H1 (cell line): ENCODE measurements at regions not wholly inside any gene's neighbourhood (a gene's known extent, or its start where the extent isn't known, plus 50 kb on each side); places are given as distances from the start of the nearest gene placed in this dataset.

Experiments used
- CTCF ChIA-PET: fragments of 300-600 bp; sonication (Branson Sonifier 250); formaldehyde crosslinking; loops from one replicate; lab custom pipeline; 2021; ENCODE audit not compliant: partially characterized antibody; lab: Charles Lee
- POLR2A ChIA-PET: fragments of 300-600 bp; sonication (Branson Sonifier 250); formaldehyde crosslinking; loops from one replicate; lab custom pipeline; 2021; ENCODE audit warnings: inconsistent platforms; ENCODE audit not compliant: partially characterized antibody; lab: Charles Lee
- DNase-seq, 2 experiments: peaks; one replicate each; pipeline versions ENCODE4 v3.0.0 to v3.0.0-alpha.2; 2010 to 2022; ENCODE audit warnings: low spot score in 2 of 2, low read depth in 1 of 2, mixed read lengths in 1 of 2
- FAIRE-seq: peaks from 2 replicates; lab custom pipeline; 2011; peaks lifted over from hg19 to GRCh38; lab: Jason Lieb, UNC
- H2AFZ ChIP-seq: 2 replicates; pipeline ENCODE4 v1.8.1; 2012; ENCODE audit warnings: low read length, inconsistent platforms
- H2AK5ac ChIP-seq: 2 replicates; pipeline ENCODE4 v1.6.1; 2013; ENCODE audit warnings: low read depth, low read length
- H2BK120ac ChIP-seq: replicated peaks from 2 replicates; pipeline ENCODE3; 2013; ENCODE audit warnings: low read depth, low read length, inconsistent platforms
- H2BK12ac ChIP-seq: 2 replicates; pipeline ENCODE4 v1.6.1; 2013; ENCODE audit warnings: low read depth, low read length
- H2BK15ac ChIP-seq: 2 replicates; pipeline ENCODE4 v1.6.1; 2013; ENCODE audit warnings: low read length
- H2BK20ac ChIP-seq: 2 replicates; pipeline ENCODE4 v1.6.1; 2013; ENCODE audit warnings: low read length
- H2BK5ac ChIP-seq: 2 replicates; pipeline ENCODE4 v1.6.1; 2013; ENCODE audit warnings: low read depth, low read length
- H3K14ac ChIP-seq: 2 replicates; pipeline ENCODE4 v1.6.1; 2013; ENCODE audit warnings: inconsistent platforms; ENCODE audit not compliant: insufficient read length
- H3K18ac ChIP-seq: 2 replicates; pipeline ENCODE4 v1.6.1; 2013; ENCODE audit warnings: low read length; ENCODE audit errors: extremely low read depth
- H3K23ac ChIP-seq: 2 replicates; pipeline ENCODE4 v1.6.1; 2013; ENCODE audit warnings: inconsistent platforms; ENCODE audit not compliant: insufficient read length
- H3K23me2 ChIP-seq: 2 replicates; pipeline ENCODE4 v1.6.1; 2013; ENCODE audit warnings: low read depth, low read length
- H3K27ac ChIP-seq: 2 replicates; pipeline ENCODE4 v1.6.1; 2011; ENCODE audit warnings: low read depth, low read length, inconsistent platforms
- H3K27me3 ChIP-seq, 4 experiments: replicated peaks in 1 of 4; 1 replicate in 1 of 4; 2 replicates in 3 of 4; pipeline versions ENCODE4 v1.6.1 to v1.8.1; 2011 to 2013; ENCODE audit warnings: low read length in 3 of 4, mild to moderate bottlenecking in 3 of 4, inconsistent platforms in 2 of 4, mixed read lengths in 2 of 4, moderate library complexity in 1 of 4; ENCODE audit not compliant: control insufficient read depth in 3 of 4, insufficient read depth in 3 of 4; ENCODE audit errors: extremely low read depth in 1 of 4
- H3K36me3 ChIP-seq, 4 experiments: 2 replicates each; pipeline versions ENCODE4 v1.6.1 to v1.8.1; 2011 to 2013; ENCODE audit warnings: mild to moderate bottlenecking in 4 of 4, low read length in 3 of 4, moderate library complexity in 2 of 4, control low read depth in 1 of 4, inconsistent platforms in 1 of 4; ENCODE audit not compliant: insufficient read depth in 4 of 4, control insufficient read depth in 2 of 4
- H3K4ac ChIP-seq: replicated peaks from 2 replicates; pipeline ENCODE3; 2013; ENCODE audit warnings: low read length, low read depth, mixed read lengths, inconsistent platforms; ENCODE audit not compliant: insufficient read length
- H3K4me1 ChIP-seq, 4 experiments: replicated peaks in 1 of 4; 1 replicate in 1 of 4; 2 replicates in 3 of 4; pipeline versions ENCODE4 v1.6.1 to v1.8.1; 2011 to 2013; ENCODE audit warnings: low read length in 3 of 4, inconsistent platforms in 2 of 4, mixed read lengths in 1 of 4; ENCODE audit not compliant: insufficient read depth in 4 of 4, control insufficient read depth in 3 of 4
- H3K4me2 ChIP-seq, 2 experiments: 2 replicates each; pipeline versions ENCODE4 v1.6.1 to v1.8.1; 2011 to 2013; ENCODE audit warnings: low read depth in 2 of 2, low read length in 2 of 2, control low read depth in 1 of 2, inconsistent platforms in 1 of 2, mild to moderate bottlenecking in 1 of 2; ENCODE audit not compliant: insufficient read depth in 1 of 2
- H3K4me3 ChIP-seq, 4 experiments: fragments of 200-600, 300-600 bp in 1 of 4; sonication (generic), shearing (Covaris generic), sonication (Bioruptor Twin) in 1 of 4; 2 replicates each; pipeline versions ENCODE4 v1.5.1 to v1.8.1; 2011 to 2016; ENCODE audit warnings: low read length in 4 of 4, low read depth in 3 of 4, control low read depth in 2 of 4, inconsistent platforms in 2 of 4, mild to moderate bottlenecking in 2 of 4, mixed read lengths in 1 of 4, moderate library complexity in 1 of 4; ENCODE audit not compliant: insufficient read depth in 2 of 4; ENCODE audit errors: extremely low read depth in 1 of 4
- H3K56ac ChIP-seq: replicated peaks from 2 replicates; pipeline ENCODE3; 2013; ENCODE audit warnings: low read depth, mild to moderate bottlenecking, mixed read lengths, low read length, inconsistent platforms; ENCODE audit not compliant: insufficient read length
- H3K79me1 ChIP-seq: 2 replicates; pipeline ENCODE4 v1.6.1; 2013; ENCODE audit warnings: low read depth, low read length, control low read depth
- H3K79me2 ChIP-seq, 2 experiments: 2 replicates each; pipeline versions ENCODE4 v1.6.1 to v1.8.1; 2012 to 2013; ENCODE audit warnings: low read length in 2 of 2, mild to moderate bottlenecking in 2 of 2, inconsistent platforms in 1 of 2; ENCODE audit not compliant: insufficient read depth in 2 of 2, control insufficient read depth in 1 of 2
- H3K9ac ChIP-seq, 4 experiments: replicated peaks in 1 of 4; 1 replicate in 1 of 4; 2 replicates in 3 of 4; pipeline versions ENCODE4 v1.6.1 to v1.8.1; 2011 to 2013; ENCODE audit warnings: low read depth in 3 of 4, low read length in 3 of 4, control low read depth in 2 of 4, mild to moderate bottlenecking in 2 of 4, moderate library complexity in 2 of 4, inconsistent platforms in 1 of 4; ENCODE audit errors: extremely low read depth in 1 of 4
- H3K9me3 ChIP-seq, 2 experiments: 2 replicates each; pipeline versions ENCODE4 v1.6.1 to v1.8.1; 2012 to 2013; ENCODE audit warnings: mild to moderate bottlenecking in 2 of 2, moderate library complexity in 2 of 2, control low read depth in 1 of 2, inconsistent platforms in 1 of 2, low read depth in 1 of 2, low read length in 1 of 2, mixed read lengths in 1 of 2; ENCODE audit not compliant: insufficient read depth in 2 of 2
- H4K20me1 ChIP-seq, 2 experiments: replicated peaks in 1 of 2; 2 replicates each; pipeline versions ENCODE3 to v1.8.1; 2011 to 2013; ENCODE audit warnings: inconsistent platforms in 2 of 2, low read length in 2 of 2, mild to moderate bottlenecking in 1 of 2; ENCODE audit not compliant: insufficient read depth in 2 of 2, control insufficient read depth in 1 of 2
- H4K5ac ChIP-seq: 2 replicates; pipeline ENCODE4 v1.6.1; 2013; ENCODE audit warnings: low read length, low read depth, mixed read lengths, inconsistent platforms; ENCODE audit not compliant: insufficient read length
- H4K8ac ChIP-seq: 2 replicates; pipeline ENCODE4 v1.8.0; 2013; ENCODE audit warnings: mild to moderate bottlenecking, moderate library complexity, low read length, inconsistent platforms; ENCODE audit not compliant: insufficient read depth; ENCODE audit errors: extremely low read depth
- H4K91ac ChIP-seq: replicated peaks from 2 replicates; pipeline ENCODE3; 2013; ENCODE audit warnings: low read length, mixed read lengths, inconsistent platforms; ENCODE audit not compliant: insufficient read length
- JUN ChIP-seq: IDR thresholded peaks from 2 replicates; pipeline ENCODE4 v1.6.1; 2011; ENCODE audit warnings: low read depth, mild to moderate bottlenecking, improper control_type of control experiment, low read length
- WGBS, 2 experiments: shearing (Covaris generic) in 1 of 2; methylation state at CpG; one replicate each; pipeline versions ENCODE4 v1.1.6 to v1.1.7; 2013 to 2015; ENCODE audit warnings: low lambda C conversion rate in 2 of 2, mixed read lengths in 2 of 2, inconsistent platforms in 1 of 2, low coverage in 1 of 2, missing lambda C conversion rate in 1 of 2; ENCODE audit not compliant: insufficient replicate concordance in 2 of 2, insufficient coverage in 1 of 2, insufficient read length in 1 of 2; ENCODE audit errors: extremely low coverage in 1 of 2, missing lambda C conversion rate in 1 of 2; 5-methylcytosine and 5-hydroxymethylcytosine counted together

- no peak overlapping the region for H2BK12ac ChIP-seq
- POLR2A ChIA-PET = no interaction called here
- no peak overlapping the region for H2AFZ ChIP-seq
- H3K27ac ChIP-seq = no peak overlapping the region
- H2AK5ac ChIP-seq = no peak overlapping the region
- H3K36me3 ChIP-seq = no peaks in the 10 kb centered on the region
- no peak for TF ChIP-seq JUN
- no peak overlapping the region for H2BK15ac ChIP-seq
- H3K79me1 ChIP-seq = no peaks in the 10 kb centered on the region
- H2BK120ac ChIP-seq = no peak overlapping the region
- no peak overlapping the region for H2BK20ac ChIP-seq
- H3K27me3 ChIP-seq = no peaks in the 10 kb centered on the region
- no peak overlapping the region for H2BK5ac ChIP-seq
- no peak overlapping the region for H3K18ac ChIP-seq
- WGBS, 2 experiments = 71% methylated on average over 1 of the region's 1 CpG; no CpG with 5 or more reads in 1 of the 2 experiments
- no peak overlapping the region for H4K5ac ChIP-seq
- CTCF ChIA-PET = interaction anchor here (0.8 to 4.3 kb wide), 19 partner anchors 9 to 214 kb away, joined by 3 to 30 read pairs (median 5); no protein-coding TSS in a partner anchor
- no peaks in the 10 kb centered on the region for H3K4me1 ChIP-seq
- H3K23me2 ChIP-seq = no peaks in the 10 kb centered on the region
- no peak overlapping the region for H3K23ac ChIP-seq
- H3K79me2 ChIP-seq = no peaks in the 10 kb centered on the region
- H4K20me1 ChIP-seq = no peaks in the 10 kb centered on the region
- H3K9ac ChIP-seq = no peak overlapping the region
- H3K4me2 ChIP-seq = no peak overlapping the region
- no peak overlapping the region for H3K56ac ChIP-seq
- DNase-seq (no peak), FAIRE-seq (no peak)
- no peak overlapping the region for H4K8ac ChIP-seq
- H4K91ac ChIP-seq = no peak overlapping the region
- no peak overlapping the region for H3K4ac ChIP-seq
- no peaks in the 10 kb centered on the region for H3K9me3 ChIP-seq
- H3K4me3 ChIP-seq = no peak overlapping the region
- H3K14ac ChIP-seq = no peak overlapping the region
Measured at GRCh38 chr6:24064832-24065231, 61.2 kb upstream of the NRSN1 start.
